Right lung (tissue), 2 donors: ENCODE measurements at regions not wholly inside any gene's neighbourhood (a gene's known extent, or its start where the extent isn't known, plus 50 kb on each side); places are given as distances from the start of the nearest gene placed in this dataset.
A peak's percentile ranks its signal among the peaks of the same experiment; 100 is the strongest.
"Not testable (repeated sequence)": the region's sequence is repeated elsewhere in the genome, so short reads cannot be mapped to it uniquely, and the experiment has no call there.

Experiments
- DNase-seq, 2 donors: peaks; one replicate each; pipeline ENCODE4 v3.0.0-alpha.2; 2013

- DNase-seq = no peak
These were observed 210.3 kb upstream of the ETAA1 start for GRCh38 chr2:67186871-67187270.

GRCh38 chr2:67195327-67195726 is 201.8 kb upstream of the ETAA1 start:
- not testable (repeated sequence) for DNase-seq

GRCh38 chr2:67201521-67201920 is 195.6 kb upstream of the ETAA1 start:
- DNase-seq = no peak

- no peak for DNase-seq
These were observed 192.8 kb upstream of the ETAA1 start for GRCh38 chr2:67204349-67204748.

GRCh38 chr2:67208887-67209500 is 188.1 kb upstream of the ETAA1 start:
- no peak for DNase-seq

- no peak for DNase-seq
These were observed 186.7 kb upstream of the ETAA1 start for GRCh38 chr2:67210430-67210829.

- no peak for DNase-seq
These were observed 184.9 kb upstream of the ETAA1 start for GRCh38 chr2:67212203-67212602.

- DNase-seq = no peak
These were observed 183.9 kb upstream of the ETAA1 start for GRCh38 chr2:67213270-67213670.

GRCh38 chr2:67213677-67214402 is 183.3 kb upstream of the ETAA1 start:
- DNase-seq = no peak

- DNase-seq = no peak
These were observed 182.4 kb upstream of the ETAA1 start for GRCh38 chr2:67214585-67215185.

- DNase-seq = peak; percentile 76 to 85
These were observed 181.7 kb upstream of the ETAA1 start for GRCh38 chr2:67215214-67216055.

- DNase-seq = peak; percentile 85 to 89
These were observed 181.0 kb upstream of the ETAA1 start for GRCh38 chr2:67216103-67216502.

- no peak for DNase-seq
These were observed 180.3 kb upstream of the ETAA1 start for GRCh38 chr2:67216881-67217280.

GRCh38 chr2:67217398-67217797 is 179.7 kb upstream of the ETAA1 start:
- DNase-seq = no peak

- no peak for DNase-seq
These were observed 179.1 kb upstream of the ETAA1 start for GRCh38 chr2:67218056-67218455.

GRCh38 chr2:67219651-67220050 is 177.5 kb upstream of the ETAA1 start:
- DNase-seq = no peak

GRCh38 chr2:67221266-67221665 is 175.9 kb upstream of the ETAA1 start:
- no peak for DNase-seq

- no peak for DNase-seq
These were observed 171.7 kb upstream of the ETAA1 start for GRCh38 chr2:67225287-67225973.

- no peak for DNase-seq
These were observed 167.4 kb upstream of the ETAA1 start for GRCh38 chr2:67229706-67230105.

- DNase-seq = no peak
These were observed 164.2 kb upstream of the ETAA1 start for GRCh38 chr2:67232936-67233335.

- no peak for DNase-seq
These were observed 162.7 kb upstream of the ETAA1 start for GRCh38 chr2:67234440-67234839.

- no peak for DNase-seq
These were observed 159.8 kb upstream of the ETAA1 start for GRCh38 chr2:67237288-67237687.
